ENCODE measurements at regions not wholly inside any gene's neighbourhood (a gene's known extent, or its start where the extent isn't known, plus 50 kb on each side); places are given as distances from the start of the nearest gene placed in this dataset.
"Not testable (repeated sequence)": the region's sequence is repeated elsewhere in the genome, so short reads cannot be mapped to it uniquely, and the experiment has no call there.

GRCh38 chr4:164141755-164142375 lies 612.1 kb upstream of the SMIM31 start:
- not testable (repeated sequence) for TF ChIP-seq POLR2A (IDR thresholded peaks at IDR 0.05; ENCODE audit: low read length); GATA1 (IDR thresholded peaks at IDR 0.05; ENCODE audit: low read depth, low read length)

All from erythroblast (primary cell).